K562 (cell line): ENCODE measurements at regions not wholly inside any gene's neighbourhood (a gene's known extent, or its start where the extent isn't known, plus 50 kb on each side); places are given as distances from the start of the nearest gene placed in this dataset.
A peak's percentile ranks its signal among the peaks of the same experiment; 100 is the strongest.

Source experiments
- ATAC-seq: fragments of 200-7000 bp; cut with Tn5 transposase; 3 replicates; pipeline ENCODE4 v1.9.1; 2020; ENCODE audit warnings: moderate library complexity
- BruUV-seq: library from RNA; stranded (reverse); fragments of 400-500 nt; replicated peaks from 2 replicates; lab custom pipeline; 2021; lab: Mats Ljungman, UMichigan
- CTCF ChIA-PET: fragments of 300-600 bp; formaldehyde crosslinking; extraction: SDS; loops from one replicate; lab custom pipeline; 2021; ENCODE audit warnings: low intra/inter-chr PET ratio; lab: Yijun Ruan, JAX
- POLR2A ChIA-PET: fragments of 300-600, 350-650 bp; sonication (Branson Sonifier 250); formaldehyde crosslinking; extraction: SDS; loops from one replicate; lab custom pipeline; 2021; ENCODE audit warnings: antibody characterized with exemption, inconsistent platforms; lab: Yijun Ruan, JAX
- DNase-seq, 4 experiments: peaks; one replicate each; pipeline versions ENCODE4 v3.0.0 to v3.0.0-alpha.2; 2011 to 2018; ENCODE audit warnings: low spot score in 3 of 4, mixed read lengths in 3 of 4; ENCODE audit errors: extremely low read depth in 1 of 4
- FAIRE-seq: peaks from 2 replicates; lab custom pipeline; 2011; peaks lifted over from hg19 to GRCh38; lab: Jason Lieb, UNC
- H2AFZ ChIP-seq: 2 replicates; pipeline ENCODE4 v1.6.0; 2011; ENCODE audit warnings: low read depth, low read length, control low read depth, inconsistent platforms
- H3K27ac ChIP-seq: fragments of 200-600 bp; 3 replicates; pipeline ENCODE4 v1.8.0; 2011; ENCODE audit warnings: low read depth, mild to moderate bottlenecking, control low read depth, inconsistent platforms, low read length, moderate library complexity, mixed read lengths; ENCODE audit errors: extremely low read depth
- H3K27me3 ChIP-seq, 2 experiments: fragments of 300-600 bp in 1 of 2; 2 replicates in 1 of 2; 3 replicates in 1 of 2; pipeline versions ENCODE4 v1.6.0 to v1.8.0; 2011; ENCODE audit warnings: inconsistent platforms in 2 of 2, low read length in 2 of 2, mild to moderate bottlenecking in 1 of 2, mixed read lengths in 1 of 2, moderate library complexity in 1 of 2; ENCODE audit not compliant: control insufficient read depth in 2 of 2, insufficient read depth in 2 of 2
- H3K36me3 ChIP-seq: fragments of 300-600 bp; 3 replicates; pipeline ENCODE4 v1.8.0; 2011; ENCODE audit warnings: mild to moderate bottlenecking, low read length, inconsistent platforms; ENCODE audit not compliant: control insufficient read depth, insufficient read depth
- H3K4me1 ChIP-seq, 2 experiments: fragments of 200-600 bp in 1 of 2; replicated peaks in 1 of 2; 2 replicates in 1 of 2; 3 replicates in 1 of 2; pipeline versions ENCODE4 v1.5.1 to v1.8.0; 2011; ENCODE audit warnings: inconsistent platforms in 2 of 2, low read length in 2 of 2, mild to moderate bottlenecking in 1 of 2, mixed read lengths in 1 of 2, moderate library complexity in 1 of 2; ENCODE audit not compliant: control insufficient read depth in 2 of 2, insufficient read depth in 2 of 2
- H3K4me2 ChIP-seq: 2 replicates; pipeline ENCODE4 v1.6.1; 2011; ENCODE audit warnings: low read length, control low read depth, inconsistent platforms, mixed read lengths; ENCODE audit not compliant: insufficient read depth
- H3K4me3 ChIP-seq: fragments of 200-600 bp; sonication (generic), shearing (Covaris generic); 2 replicates; pipeline ENCODE4 v1.5.1; 2016; ENCODE audit warnings: control low read depth, inconsistent platforms
- H3K79me2 ChIP-seq: fragments of 200-600 bp; 3 replicates; pipeline ENCODE4 v1.8.0; 2011; ENCODE audit warnings: low read length, inconsistent platforms; ENCODE audit not compliant: control insufficient read depth, insufficient read depth
- H3K9ac ChIP-seq, 2 experiments: 2 replicates each; pipeline versions ENCODE4 v1.6.0 to v1.6.1; 2011; ENCODE audit warnings: low read depth in 2 of 2, low read length in 2 of 2, control low read depth in 1 of 2, inconsistent platforms in 1 of 2, mild to moderate bottlenecking in 1 of 2, mixed read lengths in 1 of 2; ENCODE audit not compliant: insufficient read depth in 1 of 2
- H3K9me1 ChIP-seq: one replicate; pipeline ENCODE4 v1.6.0; 2011; ENCODE audit warnings: inconsistent platforms, mild to moderate bottlenecking, low read length, moderate library complexity; ENCODE audit not compliant: control insufficient read depth, insufficient read depth
- H3K9me3 ChIP-seq: replicated peaks from 2 replicates; pipeline ENCODE4 v1.5.1; 2011; ENCODE audit warnings: low read depth, low read length, inconsistent platforms; ENCODE audit not compliant: control insufficient read depth, insufficient read depth
- H4K20me1 ChIP-seq: replicated peaks from 2 replicates; pipeline ENCODE4 v1.6.1; 2011; ENCODE audit warnings: low read length, inconsistent platforms, mixed read lengths; ENCODE audit not compliant: control insufficient read depth, insufficient read depth
- CBX2 ChIP-seq: fragments of 200-600 bp; sonication (generic); IDR thresholded peaks from one replicate; pipeline ENCODE4 v1.6.1; 2012; ENCODE audit warnings: mild to moderate bottlenecking, low read length, inconsistent platforms; ENCODE audit not compliant: insufficient read depth, poor library complexity, severe bottlenecking
- GTF2F1 ChIP-seq: IDR thresholded peaks from 2 replicates; pipeline ENCODE4 v1.6.1; 2011; ENCODE audit warnings: low read depth, low read length, improper control_type of control experiment
- PTBP1 ChIP-seq: fragments of 200-400 bp; formaldehyde crosslinking; IDR thresholded peaks from 2 replicates; pipeline ENCODE4 v1.6.1; 2017; ENCODE audit warnings: low read depth, low read length
- SOX6 ChIP-seq: fragments of 450-650 bp; IDR thresholded peaks from 2 replicates; pipeline ENCODE4 v1.6.1; 2014; ENCODE audit warnings: mild to moderate bottlenecking
- SPI1 ChIP-seq: IDR thresholded peaks from 2 replicates; pipeline ENCODE4 v1.6.1; 2011; ENCODE audit warnings: low read depth, low read length, control low read depth, borderline replicate concordance
- STAT5A ChIP-seq: IDR thresholded peaks from 2 replicates; pipeline ENCODE4 v1.6.1; 2012; ENCODE audit warnings: low read length, inconsistent platforms, borderline replicate concordance
- TEAD4 ChIP-seq, 2 experiments: sonication (generic) in 1 of 2; formaldehyde crosslinking in 1 of 2; IDR thresholded peaks; 2 replicates each; pipeline versions ENCODE4 v1.6.1 to v1.8.0; 2012 to 2022; ENCODE audit warnings: borderline replicate concordance in 1 of 2, inconsistent platforms in 1 of 2, low read length in 1 of 2, mild to moderate bottlenecking in 1 of 2, missing genetic modification reagents in 1 of 2
- ZNF12 ChIP-seq: sonication (generic); formaldehyde crosslinking; IDR thresholded peaks from 2 replicates; pipeline ENCODE4 v1.4.0; 2020; ENCODE audit warnings: mild to moderate bottlenecking, missing genetic modification reagents
- ZNF609 ChIP-seq: sonication (generic); formaldehyde crosslinking; IDR thresholded peaks from 2 replicates; pipeline ENCODE4 v1.8.1; 2023; ENCODE audit warnings: missing genetic modification reagents, mild to moderate bottlenecking, borderline replicate concordance
- WGBS: fragments of 100-300 bp; shearing (Covaris generic); methylation state at CpG from one replicate; pipeline ENCODE4 v1.1.6; 2016; ENCODE audit warnings: low coverage, mixed read lengths; ENCODE audit not compliant: insufficient coverage; ENCODE audit errors: missing lambda C conversion rate; 5-methylcytosine and 5-hydroxymethylcytosine counted together
- in situ Hi-C: fragments of 300-500 bp; cut with MboI; formaldehyde crosslinking; loops from 4 replicates; pipeline ENCODE4 v1.15.0; 2018; ENCODE audit warnings: inconsistent platforms, mixed read lengths
- intact Hi-C: fragments of 100-400 bp; cut with micrococcal nuclease; formaldehyde crosslinking; loops from 2 replicates; pipeline ENCODE4 v1.14.2; 2022

GRCh38 chr10:8133146-8133545 lies 78.7 kb downstream of the GATA3 start:
- Histone ChIP-seq H3K4me1 (no peaks in the 10 kb centered on the region; a peak in 1 of 5 replicates), H3K9me1 (no peaks in the 10 kb centered on the region), H3K9ac (no peak overlapping the region), H4K20me1 (no peaks in the 10 kb centered on the region), H3K36me3 (no peaks in the 10 kb centered on the region), H3K79me2 (no peaks in the 10 kb centered on the region), H3K4me3 (no peak overlapping the region), H3K4me2 (no peak overlapping the region), H3K27me3 (peaks cover 0 to 4% of the 10 kb centered on the region in 2 experiments; a peak in 2 of 5 replicates), H3K27ac (no peak overlapping the region), H2AFZ (no peak overlapping the region), H3K9me3 (no peaks in the 10 kb centered on the region)
- ChIA-PET POLR2A (no interaction called here), CTCF (no interaction called here)
- WGBS: 1% methylated on average over 7 of the region's 8 CpGs
- DNase-seq (no peak), ATAC-seq (no peak), FAIRE-seq (no peak)
- no TSS peak for BruUV-seq
- TF ChIP-seq ZNF12 (no peak), SOX6 (no peak), PTBP1 (no peak), STAT5A (no peak), TEAD4 (IDR thresholded peaks at IDR 0.05; ENCODE audit: low read length) (no peak), TEAD4 (CRISPR knock-in tag; IDR thresholded peaks at IDR 0.05; ENCODE audit: borderline replicate concordance) (no peak), SPI1 (peak; percentile 34; the same call in 1 of the 2 replicates), CBX2 (no peak)
- in situ Hi-C loops (no loop called here), intact Hi-C loops (no loop called here)

- Histone ChIP-seq H3K4me3 (no peak overlapping the region), H3K27me3 (peaks cover 0 to 4% of the 10 kb centered on the region in 2 experiments; a peak in 3 of 5 replicates), H3K36me3 (no peaks in the 10 kb centered on the region), H2AFZ (no peak overlapping the region), H3K27ac (no peak overlapping the region), H3K79me2 (no peaks in the 10 kb centered on the region), H3K4me1 (no peaks in the 10 kb centered on the region; a peak in 1 of 5 replicates)
- POLR2A ChIA-PET: no interaction called here
- intact Hi-C loops: no loop called here
- BruUV-seq: no TSS peak
- CTCF ChIA-PET: no interaction called here
- ATAC-seq: no peak
- TF ChIP-seq ZNF609 (CRISPR knock-in tag): no peak
- TF ChIP-seq SOX6: no peak
- TF ChIP-seq GTF2F1: no peak
- TF ChIP-seq, all 486 proteins: peak for 0
- Histone ChIP-seq H4K20me1 (no peaks in the 10 kb centered on the region), H3K9me1 (no peaks in the 10 kb centered on the region), H3K4me2 (no peak overlapping the region), H3K9me3 (no peaks in the 10 kb centered on the region), H3K9ac (no peak overlapping the region)
- DNase-seq (no peak), FAIRE-seq (no peak)
- WGBS: 0% methylated on average over 2 of the region's 2 CpGs
- in situ Hi-C loops: no loop called here
Observed at GRCh38 chr10:8136736-8137135, 82.2 kb downstream of the GATA3 start.
